ENCODE measurements at regions not wholly inside any gene's neighbourhood (a gene's known extent, or its start where the extent isn't known, plus 50 kb on each side); places are given as distances from the start of the nearest gene placed in this dataset.

GRCh38 chr1:30043731-30044408 is 679.5 kb downstream of the MATN1 start:
- DNase-seq (ENCODE audit: low read depth): no peak
- in situ Hi-C loops (cut with HindIII; ENCODE audit: low pct_unique_long_range_greater_than_20kb, low sequenced_read_pairs): no loop called here

GRCh38 chr1:30043256-30043655 is 680.1 kb downstream of the MATN1 start:
- no peak for DNase-seq (ENCODE audit: low read depth)
- in situ Hi-C loops (cut with HindIII; ENCODE audit: low pct_unique_long_range_greater_than_20kb, low sequenced_read_pairs): no loop called here

GRCh38 chr1:30042438-30043147 is 680.8 kb downstream of the MATN1 start:
- in situ Hi-C loops (cut with HindIII; ENCODE audit: low pct_unique_long_range_greater_than_20kb, low sequenced_read_pairs): no loop called here
- no peak for DNase-seq (ENCODE audit: low read depth)

GRCh38 chr1:30041741-30042437 is 681.5 kb downstream of the MATN1 start:
- in situ Hi-C loops (cut with HindIII; ENCODE audit: low pct_unique_long_range_greater_than_20kb, low sequenced_read_pairs): no loop called here
- DNase-seq (ENCODE audit: low read depth): no peak

GRCh38 chr1:30040081-30041019 is 683.0 kb downstream of the MATN1 start:
- in situ Hi-C loops (cut with HindIII; ENCODE audit: low pct_unique_long_range_greater_than_20kb, low sequenced_read_pairs): no loop called here
- no peak for DNase-seq (ENCODE audit: low read depth)

- in situ Hi-C loops (cut with HindIII; ENCODE audit: low pct_unique_long_range_greater_than_20kb, low sequenced_read_pairs): no loop called here
- DNase-seq (ENCODE audit: low read depth): no peak
Measured at GRCh38 chr1:30039354-30040080, 683.9 kb downstream of the MATN1 start.

GRCh38 chr1:30038134-30039025 is 685.0 kb downstream of the MATN1 start:
- in situ Hi-C loops (cut with HindIII; ENCODE audit: low pct_unique_long_range_greater_than_20kb, low sequenced_read_pairs): no loop called here
- DNase-seq (ENCODE audit: low read depth): no peak

GRCh38 chr1:30037251-30038118 is 685.9 kb downstream of the MATN1 start:
- in situ Hi-C loops (cut with HindIII; ENCODE audit: low pct_unique_long_range_greater_than_20kb, low sequenced_read_pairs): no loop called here
- DNase-seq (ENCODE audit: low read depth): no peak

GRCh38 chr1:30036666-30037065 is 686.7 kb downstream of the MATN1 start:
- DNase-seq (ENCODE audit: low read depth): no peak
- in situ Hi-C loops (cut with HindIII; ENCODE audit: low pct_unique_long_range_greater_than_20kb, low sequenced_read_pairs): no loop called here

- DNase-seq (ENCODE audit: low read depth): no peak
- in situ Hi-C loops (cut with HindIII; ENCODE audit: low pct_unique_long_range_greater_than_20kb, low sequenced_read_pairs): no loop called here
Measured at GRCh38 chr1:30036229-30036547, 687.2 kb downstream of the MATN1 start.

GRCh38 chr1:30035522-30036228 is 687.7 kb downstream of the MATN1 start:
- in situ Hi-C loops (cut with HindIII; ENCODE audit: low pct_unique_long_range_greater_than_20kb, low sequenced_read_pairs): no loop called here
- DNase-seq (ENCODE audit: low read depth): no peak

GRCh38 chr1:30034627-30035521 is 688.5 kb downstream of the MATN1 start:
- in situ Hi-C loops (cut with HindIII; ENCODE audit: low pct_unique_long_range_greater_than_20kb, low sequenced_read_pairs): no loop called here

GRCh38 chr1:30034105-30034626 is 689.2 kb downstream of the MATN1 start:
- no peak for DNase-seq (ENCODE audit: low read depth)
- in situ Hi-C loops (cut with HindIII; ENCODE audit: low pct_unique_long_range_greater_than_20kb, low sequenced_read_pairs): no loop called here

More at GRCh38 chr1:30034627-30035521, 688.5 kb downstream of the MATN1 start:
- peak; percentile 34 for DNase-seq (ENCODE audit: low read depth)

- DNase-seq (ENCODE audit: low read depth): no peak
- in situ Hi-C loops (cut with HindIII; ENCODE audit: low pct_unique_long_range_greater_than_20kb, low sequenced_read_pairs): no loop called here
Measured at GRCh38 chr1:30033256-30034104, 689.9 kb downstream of the MATN1 start.
